ENCODE measurements at regions not wholly inside any gene's neighbourhood (a gene's known extent, or its start where the extent isn't known, plus 50 kb on each side); places are given as distances from the start of the nearest gene placed in this dataset.

DNA sequence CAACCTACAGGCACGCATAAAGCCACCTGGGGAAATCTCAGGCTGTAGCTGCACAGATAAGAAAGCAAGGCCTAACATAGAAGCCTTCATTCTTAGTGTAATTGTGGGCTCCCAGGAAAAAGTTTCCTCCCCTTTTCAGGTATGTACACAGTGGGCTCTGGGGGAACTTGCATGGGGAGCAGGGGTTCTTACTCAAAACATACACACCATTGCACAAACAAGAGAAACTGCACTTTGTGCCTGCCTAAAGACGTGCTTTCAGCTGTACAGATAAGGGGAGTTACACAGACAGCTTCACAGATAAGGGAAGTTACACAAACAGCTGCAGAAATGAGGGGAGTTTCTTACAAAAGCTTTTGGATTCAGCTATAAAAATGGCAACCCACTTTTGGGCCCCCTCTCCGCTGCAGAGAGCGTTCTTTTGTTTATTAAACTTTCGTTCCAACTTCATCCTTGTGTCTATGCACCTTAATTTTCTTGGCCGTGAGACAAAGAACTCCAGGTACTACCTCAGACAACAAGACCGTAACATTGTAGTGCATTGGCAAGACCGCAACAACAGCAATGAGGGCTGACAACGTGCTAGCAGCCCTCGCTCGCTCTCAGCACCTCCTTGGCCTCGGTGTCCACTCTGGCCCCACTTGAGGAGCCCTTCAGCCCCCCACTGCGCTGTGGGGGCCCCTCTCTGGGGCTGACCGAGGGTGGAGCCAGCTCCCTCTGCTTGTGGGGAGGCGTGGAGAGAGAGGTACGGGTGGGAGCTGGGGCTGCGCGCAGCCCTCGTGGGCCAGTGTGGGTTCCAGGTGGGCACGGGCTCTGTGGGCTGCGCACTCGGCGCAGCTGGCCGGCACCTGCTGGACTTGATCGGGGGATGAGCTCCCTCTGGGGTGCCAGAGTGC is 317.5 kb downstream of the RAPGEF2 start (continued):
- TF ChIP-seq, protein P1, sequence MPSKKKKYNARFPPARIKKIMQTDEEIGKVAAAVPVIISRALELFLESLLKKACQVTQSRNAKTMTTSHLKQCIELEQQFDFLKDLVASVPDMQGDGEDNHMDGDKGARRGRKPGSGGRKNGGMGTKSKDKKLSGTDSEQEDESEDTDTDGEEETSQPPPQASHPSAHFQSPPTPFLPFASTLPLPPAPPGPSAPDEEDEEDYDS (CRISPR knock-in tag; IDR thresholded peaks at IDR 0.05), result 0 out of 2 replicates have a peak, but pooled peaks have one; percentile 43
- no peak for TF ChIP-seq TAF1 (CRISPR knock-in tag; IDR thresholded peaks at IDR 0.05)
- TF ChIP-seq, protein P2, sequence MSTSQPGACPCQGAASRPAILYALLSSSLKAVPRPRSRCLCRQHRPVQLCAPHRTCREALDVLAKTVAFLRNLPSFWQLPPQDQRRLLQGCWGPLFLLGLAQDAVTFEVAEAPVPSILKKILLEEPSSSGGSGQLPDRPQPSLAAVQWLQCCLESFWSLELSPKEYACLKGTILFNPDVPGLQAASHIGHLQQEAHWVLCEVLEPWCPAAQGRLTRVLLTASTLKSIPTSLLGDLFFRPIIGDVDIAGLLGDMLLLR (CRISPR knock-in tag; IDR thresholded peaks at IDR 0.05), result no peak
- TF ChIP-seq RCOR2 (CRISPR knock-in tag; IDR thresholded peaks at IDR 0.05), result peak; percentile 47; the same call in 1 of the 2 replicates
- peak; percentile 98 for TF ChIP-seq CEBPG (CRISPR knock-in tag; IDR thresholded peaks at IDR 0.05)
- TF ChIP-seq JUND (CRISPR knock-in tag; IDR thresholded peaks at IDR 0.05), result no peak
- TF ChIP-seq, protein P3, sequence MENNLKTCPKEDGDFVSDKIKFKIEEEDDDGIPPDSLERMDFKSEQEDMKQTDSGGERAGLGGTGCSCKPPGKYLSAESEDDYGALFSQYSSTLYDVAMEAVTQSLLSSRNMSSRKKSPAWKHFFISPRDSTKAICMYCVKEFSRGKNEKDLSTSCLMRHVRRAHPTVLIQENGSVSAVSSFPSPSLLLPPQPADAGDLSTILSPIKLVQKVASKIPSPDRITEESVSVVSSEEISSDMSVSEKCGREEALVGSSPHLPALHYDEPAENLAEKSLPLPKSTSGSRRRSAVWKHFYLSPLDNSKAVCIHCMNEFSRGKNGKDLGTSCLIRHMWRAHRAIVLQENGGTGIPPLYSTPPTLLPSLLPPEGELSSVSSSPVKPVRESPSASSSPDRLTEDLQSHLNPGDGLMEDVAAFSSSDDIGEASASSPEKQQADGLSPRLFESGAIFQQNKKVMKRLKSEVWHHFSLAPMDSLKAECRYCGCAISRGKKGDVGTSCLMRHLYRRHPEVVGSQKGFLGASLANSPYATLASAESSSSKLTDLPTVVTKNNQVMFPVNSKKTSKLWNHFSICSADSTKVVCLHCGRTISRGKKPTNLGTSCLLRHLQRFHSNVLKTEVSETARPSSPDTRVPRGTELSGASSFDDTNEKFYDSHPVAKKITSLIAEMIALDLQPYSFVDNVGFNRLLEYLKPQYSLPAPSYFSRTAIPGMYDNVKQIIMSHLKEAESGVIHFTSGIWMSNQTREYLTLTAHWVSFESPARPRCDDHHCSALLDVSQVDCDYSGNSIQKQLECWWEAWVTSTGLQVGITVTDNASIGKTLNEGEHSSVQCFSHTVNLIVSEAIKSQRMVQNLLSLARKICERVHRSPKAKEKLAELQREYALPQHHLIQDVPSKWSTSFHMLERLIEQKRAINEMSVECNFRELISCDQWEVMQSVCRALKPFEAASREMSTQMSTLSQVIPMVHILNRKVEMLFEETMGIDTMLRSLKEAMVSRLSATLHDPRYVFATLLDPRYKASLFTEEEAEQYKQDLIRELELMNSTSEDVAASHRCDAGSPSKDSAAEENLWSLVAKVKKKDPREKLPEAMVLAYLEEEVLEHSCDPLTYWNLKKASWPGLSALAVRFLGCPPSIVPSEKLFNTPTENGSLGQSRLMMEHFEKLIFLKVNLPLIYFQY (CRISPR knock-in tag; IDR thresholded peaks at IDR 0.05; ENCODE audit: borderline replicate concordance), result 0 out of 2 replicates have a peak, but pooled peaks have one; percentile 47
- TF ChIP-seq, protein P4, sequence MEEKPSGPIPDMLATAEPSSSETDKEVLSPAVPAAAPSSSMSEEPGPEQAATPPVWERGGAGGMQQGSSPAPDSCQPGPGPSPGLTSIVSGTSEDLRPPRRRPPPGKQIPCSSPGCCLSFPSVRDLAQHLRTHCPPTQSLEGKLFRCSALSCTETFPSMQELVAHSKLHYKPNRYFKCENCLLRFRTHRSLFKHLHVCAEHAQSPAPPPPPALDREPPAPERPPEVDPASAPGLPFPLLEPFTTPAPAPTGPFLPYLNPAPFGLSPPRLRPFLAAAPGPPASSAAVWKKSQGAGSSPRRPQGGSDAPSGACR (CRISPR knock-in tag; IDR thresholded peaks at IDR 0.05), result no peak; the same call in 1 of the 2 replicates
- TF ChIP-seq PITX1 (CRISPR knock-in tag; IDR thresholded peaks at IDR 0.05), result peak; percentile 92
- TF ChIP-seq STAG1 (CRISPR knock-in tag; IDR thresholded peaks at IDR 0.05), result peak; percentile 19
- no peak for TF ChIP-seq TMF1 (CRISPR knock-in tag; IDR thresholded peaks at IDR 0.05; ENCODE audit: low read depth)
- TF ChIP-seq, protein P5, sequence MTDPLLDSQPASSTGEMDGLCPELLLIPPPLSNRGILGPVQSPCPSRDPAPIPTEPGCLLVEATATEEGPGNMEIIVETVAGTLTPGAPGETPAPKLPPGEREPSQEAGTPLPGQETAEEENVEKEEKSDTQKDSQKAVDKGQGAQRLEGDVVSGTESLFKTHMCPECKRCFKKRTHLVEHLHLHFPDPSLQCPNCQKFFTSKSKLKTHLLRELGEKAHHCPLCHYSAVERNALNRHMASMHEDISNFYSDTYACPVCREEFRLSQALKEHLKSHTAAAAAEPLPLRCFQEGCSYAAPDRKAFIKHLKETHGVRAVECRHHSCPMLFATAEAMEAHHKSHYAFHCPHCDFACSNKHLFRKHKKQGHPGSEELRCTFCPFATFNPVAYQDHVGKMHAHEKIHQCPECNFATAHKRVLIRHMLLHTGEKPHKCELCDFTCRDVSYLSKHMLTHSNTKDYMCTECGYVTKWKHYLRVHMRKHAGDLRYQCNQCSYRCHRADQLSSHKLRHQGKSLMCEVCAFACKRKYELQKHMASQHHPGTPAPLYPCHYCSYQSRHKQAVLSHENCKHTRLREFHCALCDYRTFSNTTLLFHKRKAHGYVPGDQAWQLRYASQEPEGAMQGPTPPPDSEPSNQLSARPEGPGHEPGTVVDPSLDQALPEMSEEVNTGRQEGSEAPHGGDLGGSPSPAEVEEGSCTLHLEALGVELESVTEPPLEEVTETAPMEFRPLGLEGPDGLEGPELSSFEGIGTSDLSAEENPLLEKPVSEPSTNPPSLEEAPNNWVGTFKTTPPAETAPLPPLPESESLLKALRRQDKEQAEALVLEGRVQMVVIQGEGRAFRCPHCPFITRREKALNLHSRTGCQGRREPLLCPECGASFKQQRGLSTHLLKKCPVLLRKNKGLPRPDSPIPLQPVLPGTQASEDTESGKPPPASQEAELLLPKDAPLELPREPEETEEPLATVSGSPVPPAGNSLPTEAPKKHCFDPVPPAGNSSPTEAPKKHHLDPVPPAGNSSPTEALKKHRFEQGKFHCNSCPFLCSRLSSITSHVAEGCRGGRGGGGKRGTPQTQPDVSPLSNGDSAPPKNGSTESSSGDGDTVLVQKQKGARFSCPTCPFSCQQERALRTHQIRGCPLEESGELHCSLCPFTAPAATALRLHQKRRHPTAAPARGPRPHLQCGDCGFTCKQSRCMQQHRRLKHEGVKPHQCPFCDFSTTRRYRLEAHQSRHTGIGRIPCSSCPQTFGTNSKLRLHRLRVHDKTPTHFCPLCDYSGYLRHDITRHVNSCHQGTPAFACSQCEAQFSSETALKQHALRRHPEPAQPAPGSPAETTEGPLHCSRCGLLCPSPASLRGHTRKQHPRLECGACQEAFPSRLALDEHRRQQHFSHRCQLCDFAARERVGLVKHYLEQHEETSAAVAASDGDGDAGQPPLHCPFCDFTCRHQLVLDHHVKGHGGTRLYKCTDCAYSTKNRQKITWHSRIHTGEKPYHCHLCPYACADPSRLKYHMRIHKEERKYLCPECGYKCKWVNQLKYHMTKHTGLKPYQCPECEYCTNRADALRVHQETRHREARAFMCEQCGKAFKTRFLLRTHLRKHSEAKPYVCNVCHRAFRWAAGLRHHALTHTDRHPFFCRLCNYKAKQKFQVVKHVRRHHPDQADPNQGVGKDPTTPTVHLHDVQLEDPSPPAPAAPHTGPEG (CRISPR knock-in tag; IDR thresholded peaks at IDR 0.05), result peak; percentile 48; the same call in 1 of the 2 replicates
- TF ChIP-seq, protein P6, sequence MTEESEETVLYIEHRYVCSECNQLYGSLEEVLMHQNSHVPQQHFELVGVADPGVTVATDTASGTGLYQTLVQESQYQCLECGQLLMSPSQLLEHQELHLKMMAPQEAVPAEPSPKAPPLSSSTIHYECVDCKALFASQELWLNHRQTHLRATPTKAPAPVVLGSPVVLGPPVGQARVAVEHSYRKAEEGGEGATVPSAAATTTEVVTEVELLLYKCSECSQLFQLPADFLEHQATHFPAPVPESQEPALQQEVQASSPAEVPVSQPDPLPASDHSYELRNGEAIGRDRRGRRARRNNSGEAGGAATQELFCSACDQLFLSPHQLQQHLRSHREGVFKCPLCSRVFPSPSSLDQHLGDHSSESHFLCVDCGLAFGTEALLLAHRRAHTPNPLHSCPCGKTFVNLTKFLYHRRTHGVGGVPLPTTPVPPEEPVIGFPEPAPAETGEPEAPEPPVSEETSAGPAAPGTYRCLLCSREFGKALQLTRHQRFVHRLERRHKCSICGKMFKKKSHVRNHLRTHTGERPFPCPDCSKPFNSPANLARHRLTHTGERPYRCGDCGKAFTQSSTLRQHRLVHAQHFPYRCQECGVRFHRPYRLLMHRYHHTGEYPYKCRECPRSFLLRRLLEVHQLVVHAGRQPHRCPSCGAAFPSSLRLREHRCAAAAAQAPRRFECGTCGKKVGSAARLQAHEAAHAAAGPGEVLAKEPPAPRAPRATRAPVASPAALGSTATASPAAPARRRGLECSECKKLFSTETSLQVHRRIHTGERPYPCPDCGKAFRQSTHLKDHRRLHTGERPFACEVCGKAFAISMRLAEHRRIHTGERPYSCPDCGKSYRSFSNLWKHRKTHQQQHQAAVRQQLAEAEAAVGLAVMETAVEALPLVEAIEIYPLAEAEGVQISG (CRISPR knock-in tag; IDR thresholded peaks at IDR 0.05), result peak; percentile 67; the same call in 1 of the 2 replicates
- TF ChIP-seq ZNF737 (CRISPR knock-in tag; IDR thresholded peaks at IDR 0.05; ENCODE audit: borderline replicate concordance), result no peak
